ENCODE measurements at regions not wholly inside any gene's neighbourhood (a gene's known extent, or its start where the extent isn't known, plus 50 kb on each side); places are given as distances from the start of the nearest gene placed in this dataset.

- no peak for TF ChIP-seq CTCF (IDR thresholded peaks at IDR 0.05; ENCODE audit: insufficient read depth, low read length)
- TF ChIP-seq POLR2AphosphoS5 (IDR thresholded peaks at IDR 0.05; ENCODE audit: low read depth): no peak
Measured at GRCh38 chr2:18722101-18722500, 132.7 kb upstream of the NT5C1B start.
